NK-92 (cell line): ENCODE measurements at regions not wholly inside any gene's neighbourhood (a gene's known extent, or its start where the extent isn't known, plus 50 kb on each side); places are given as distances from the start of the nearest gene placed in this dataset.

Experiments used
- DNase-seq: peaks from one replicate; lab custom pipeline; 2025; ENCODE audit not compliant: unreplicated experiment; lab: John Stamatoyannopoulos, UW

- DNase-seq: no peak
Measured at GRCh38 chr15:39106950-39107349, 473.9 kb upstream of the THBS1 start.

GRCh38 chr15:39108021-39108420 lies 472.9 kb upstream of the THBS1 start:
- no peak for DNase-seq

GRCh38 chr15:39110336-39110735 lies 470.5 kb upstream of the THBS1 start:
- no peak for DNase-seq

GRCh38 chr15:39110746-39111145 lies 470.1 kb upstream of the THBS1 start:
- DNase-seq: no peak

GRCh38 chr15:39113741-39114140 lies 467.1 kb upstream of the THBS1 start:
- no peak for DNase-seq

GRCh38 chr15:39114690-39115378 lies 466.0 kb upstream of the THBS1 start:
- DNase-seq: no peak

GRCh38 chr15:39115379-39116057 lies 465.4 kb upstream of the THBS1 start:
- DNase-seq: no peak

- DNase-seq: no peak
Measured at GRCh38 chr15:39118510-39118909, 462.4 kb upstream of the THBS1 start.

- DNase-seq: no peak
Measured at GRCh38 chr15:39124155-39124552, 456.7 kb upstream of the THBS1 start.

GRCh38 chr15:39124553-39125171 lies 456.2 kb upstream of the THBS1 start:
- no peak for DNase-seq

- DNase-seq: no peak
Measured at GRCh38 chr15:39125226-39125625, 455.7 kb upstream of the THBS1 start.

GRCh38 chr15:39125904-39126303 lies 455.0 kb upstream of the THBS1 start:
- no peak for DNase-seq

- DNase-seq: no peak
Measured at GRCh38 chr15:39127151-39127790, 453.6 kb upstream of the THBS1 start.

- no peak for DNase-seq
Measured at GRCh38 chr15:39127925-39128617, 452.8 kb upstream of the THBS1 start.

GRCh38 chr15:39128746-39129145 lies 452.1 kb upstream of the THBS1 start:
- DNase-seq: no peak

GRCh38 chr15:39130556-39131379 lies 450.1 kb upstream of the THBS1 start:
- DNase-seq: no peak

- DNase-seq: no peak
Measured at GRCh38 chr15:39131609-39132008, 449.3 kb upstream of the THBS1 start.

GRCh38 chr15:39132070-39132469 lies 448.8 kb upstream of the THBS1 start:
- no peak for DNase-seq

GRCh38 chr15:39132954-39133600 lies 447.8 kb upstream of the THBS1 start:
- no peak for DNase-seq

- DNase-seq: no peak
Measured at GRCh38 chr15:39134282-39134681, 446.6 kb upstream of the THBS1 start.
